Fibroblast of lung (primary cell): ENCODE measurements at regions not wholly inside any gene's neighbourhood (a gene's known extent, or its start where the extent isn't known, plus 50 kb on each side); places are given as distances from the start of the nearest gene placed in this dataset.

Experiments used
- CTCF ChIP-seq, 2 donors: IDR thresholded peaks in 1 of 2; conservative IDR thresholded peaks in 1 of 2; 1 replicate in 1 of 2; 2 replicates in 1 of 2; pipeline ENCODE4 v1.5.1; 2011 to 2012; ENCODE audit warnings: low read length in 2 of 2, control low read depth in 1 of 2, inconsistent platforms in 1 of 2, low read depth in 1 of 2, mild to moderate bottlenecking in 1 of 2
- EZH2 ChIP-seq: IDR thresholded peaks from 2 replicates; pipeline ENCODE4 v1.5.1; 2012; ENCODE audit warnings: low read length, control low read depth, mild to moderate bottlenecking; ENCODE audit errors: missing control alignments

DNA sequence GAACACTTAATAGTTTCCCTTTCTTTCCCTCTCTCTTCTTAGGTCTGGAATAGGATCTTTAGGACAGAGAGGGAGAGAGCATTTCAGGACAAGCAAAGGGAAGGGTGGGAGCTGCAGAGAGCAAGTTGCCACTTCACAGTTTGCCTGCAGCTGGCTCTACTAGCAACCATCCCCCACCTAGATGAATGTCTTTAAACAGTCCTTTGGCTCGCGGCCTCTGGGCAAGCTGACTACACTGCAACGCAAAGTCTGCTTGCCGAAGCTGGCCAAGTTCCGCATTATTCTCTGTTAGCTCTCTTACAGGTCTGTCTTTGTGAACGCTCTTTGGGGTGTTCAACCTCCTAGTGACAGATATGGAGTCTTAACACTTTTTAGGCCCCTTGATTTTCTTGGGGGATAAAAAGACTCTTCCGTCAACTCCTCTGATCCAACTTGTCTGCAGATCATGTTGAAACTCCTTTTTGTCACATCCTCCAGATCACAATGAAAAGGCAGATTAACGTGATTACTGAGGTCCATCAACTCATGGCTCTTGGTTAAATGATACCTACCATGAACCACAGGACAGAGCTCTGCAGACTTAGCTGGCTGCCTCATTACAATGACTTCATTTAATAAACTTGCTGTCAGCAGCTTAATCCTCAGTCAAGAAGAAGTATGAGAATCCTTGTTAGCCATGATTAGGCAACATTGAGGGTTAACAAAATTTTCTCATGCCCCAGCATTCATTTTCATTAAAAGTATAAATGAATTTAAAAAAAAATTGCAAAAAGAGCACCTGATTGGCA lies 74.6 kb downstream of the SLC4A3 start:
- TF ChIP-seq CTCF (conservative IDR thresholded peaks at IDR 0.05 in 1 of 2, IDR thresholded peaks at IDR 0.05 in 1 of 2; ENCODE audit: low read depth in 1 of 2, low read length in 2 of 2) (no peak), EZH2 (no peak)
